Progenitor cell of endocrine pancreas (in vitro differentiated cells): ENCODE measurements at regions not wholly inside any gene's neighbourhood (a gene's known extent, or its start where the extent isn't known, plus 50 kb on each side); places are given as distances from the start of the nearest gene placed in this dataset.

Source experiments
- DNase-seq: peaks from one replicate; pipeline ENCODE4 v3.0.0; 2021; ENCODE audit warnings: low spot score; ENCODE audit not compliant: unreplicated experiment
- H3K27ac Mint-ChIP-seq: 2 replicates; pipeline ENCODE4 v1.8.0; 2021; ENCODE audit warnings: mild to moderate bottlenecking, moderate library complexity, mixed read lengths
- H3K27me3 Mint-ChIP-seq: 2 replicates; pipeline ENCODE4 v1.8.0; 2021; ENCODE audit warnings: mixed read lengths
- H3K36me3 Mint-ChIP-seq: 2 replicates; pipeline ENCODE4 v1.8.0; 2022; ENCODE audit warnings: mixed read lengths; ENCODE audit not compliant: insufficient read depth
- H3K4me1 Mint-ChIP-seq: 2 replicates; pipeline ENCODE4 v1.8.0; 2021; ENCODE audit warnings: low read depth, mixed read lengths
- H3K4me3 Mint-ChIP-seq: 2 replicates; pipeline ENCODE4 v1.8.0; 2021; ENCODE audit warnings: low read depth, mild to moderate bottlenecking, moderate library complexity, mixed read lengths
- H3K9me3 Mint-ChIP-seq: 2 replicates; pipeline ENCODE4 v1.8.0; 2021; ENCODE audit warnings: low read depth, mixed read lengths
- CTCF ChIP-seq: fragments of 200-600 bp; sonication (generic); IDR thresholded peaks from one replicate; pipeline ENCODE4 v1.5.0; 2021; ENCODE audit warnings: antibody characterized with exemption, mild to moderate bottlenecking; ENCODE audit not compliant: unreplicated experiment

- H3K27me3 Mint-ChIP-seq, result no peaks in the 10 kb centered on the region
- no peak for DNase-seq
- no peaks in the 10 kb centered on the region for H3K4me1 Mint-ChIP-seq
- H3K4me3 Mint-ChIP-seq, result no peak overlapping the region
- no peak overlapping the region for H3K27ac Mint-ChIP-seq
- H3K36me3 Mint-ChIP-seq, result no peaks in the 10 kb centered on the region
- no peak for TF ChIP-seq CTCF
- peaks cover 11% of the 10 kb centered on the region for H3K9me3 Mint-ChIP-seq
Measured at GRCh38 chr9:103761466-103761865, 332.6 kb upstream of the SMC2 start.

- Mint-ChIP-seq H3K4me1 (no peaks in the 10 kb centered on the region), H3K27me3 (no peaks in the 10 kb centered on the region), H3K36me3 (no peaks in the 10 kb centered on the region), H3K9me3 (peaks cover 5% of the 10 kb centered on the region), H3K4me3 (no peak overlapping the region), H3K27ac (no peak overlapping the region)
- no peak for DNase-seq
- TF ChIP-seq CTCF, result peak; percentile 55
Measured at GRCh38 chr9:103789686-103790085, 304.4 kb upstream of the SMC2 start.

GRCh38 chr9:103798620-103799019 lies 295.5 kb upstream of the SMC2 start:
- no peak for DNase-seq

GRCh38 chr9:103799959-103800358 lies 294.1 kb upstream of the SMC2 start:
- no peaks in the 10 kb centered on the region for H3K9me3 Mint-ChIP-seq

More at GRCh38 chr9:103798620-103799019, 295.5 kb upstream of the SMC2 start:
- Mint-ChIP-seq H3K4me1 (no peaks in the 10 kb centered on the region), H3K27ac (no peak overlapping the region), H3K27me3 (no peaks in the 10 kb centered on the region), H3K4me3 (no peak overlapping the region), H3K9me3 (no peaks in the 10 kb centered on the region), H3K36me3 (no peaks in the 10 kb centered on the region)
- TF ChIP-seq CTCF, result no peak

GRCh38 chr9:103802068-103802467 lies 292.0 kb upstream of the SMC2 start:
- no peak overlapping the region for H3K4me3 Mint-ChIP-seq
- H3K27me3 Mint-ChIP-seq, result no peaks in the 10 kb centered on the region
- H3K4me1 Mint-ChIP-seq, result no peaks in the 10 kb centered on the region
- no peak for TF ChIP-seq CTCF
- H3K27ac Mint-ChIP-seq, result no peak overlapping the region
- no peaks in the 10 kb centered on the region for H3K36me3 Mint-ChIP-seq
- DNase-seq, result no peak
- H3K9me3 Mint-ChIP-seq, result no peaks in the 10 kb centered on the region

More at GRCh38 chr9:103799959-103800358, 294.1 kb upstream of the SMC2 start:
- no peak for DNase-seq
- H3K36me3 Mint-ChIP-seq, result no peaks in the 10 kb centered on the region
- no peaks in the 10 kb centered on the region for H3K4me1 Mint-ChIP-seq
- no peak for TF ChIP-seq CTCF
- H3K4me3 Mint-ChIP-seq, result no peak overlapping the region
- no peak overlapping the region for H3K27ac Mint-ChIP-seq
- no peaks in the 10 kb centered on the region for H3K27me3 Mint-ChIP-seq

- Mint-ChIP-seq H3K4me3 (no peak overlapping the region), H3K36me3 (no peaks in the 10 kb centered on the region), H3K9me3 (no peaks in the 10 kb centered on the region), H3K27me3 (no peaks in the 10 kb centered on the region), H3K27ac (no peak overlapping the region), H3K4me1 (no peaks in the 10 kb centered on the region)
- no peak for DNase-seq
- no peak for TF ChIP-seq CTCF
Measured at GRCh38 chr9:103803245-103803644, 290.9 kb upstream of the SMC2 start.
